Pancreas (tissue), 10 donors: ENCODE measurements at regions not wholly inside any gene's neighbourhood (a gene's known extent, or its start where the extent isn't known, plus 50 kb on each side); places are given as distances from the start of the nearest gene placed in this dataset.
A peak's percentile ranks its signal among the peaks of the same experiment; 100 is the strongest.

ENCODE experiments used
- ATAC-seq, 4 donors: fragments of 200-7000 bp; cut with Tn5 transposase; one replicate each; pipeline versions ENCODE4 v1.8.0 to v1.9.1; 2020; ENCODE audit warnings: mild to moderate bottlenecking in 4 of 4, moderate library complexity in 4 of 4
- DNase-seq, 6 donors: peaks; one replicate each; pipeline ENCODE4 v3.0.0-alpha.2; 2020
- FAIRE-seq: peaks from 2 replicates; lab custom pipeline; 2012; peaks lifted over from hg19 to GRCh38; lab: Jason Lieb, UNC
- H3K27ac ChIP-seq, 4 donors: fragments of 200-600 bp; sonication (generic); 1 replicate in 3 of 4; 2 replicates in 1 of 4; pipeline versions ENCODE4 v1.5.0 to v1.8.0; 2020
- H3K27me3 ChIP-seq, 4 donors: fragments of 200-600 bp; one replicate each; pipeline ENCODE4 v1.8.0; 2021
- H3K36me3 ChIP-seq, 3 donors: fragments of 200-600 bp; sonication (generic) in 1 of 3; one replicate each; pipeline versions ENCODE4 v1.5.0 to v1.8.0; 2020 to 2021
- H3K4me1 ChIP-seq, 3 donors: fragments of 200-600 bp; one replicate each; pipeline ENCODE4 v1.8.0; 2021
- H3K4me3 ChIP-seq, 4 donors: fragments of 200-600 bp; sonication (generic) in 2 of 4; one replicate each; pipeline versions ENCODE4 v1.5.0 to v1.8.0; 2020 to 2021
- H3K9me3 ChIP-seq, 4 donors: fragments of 200-600 bp; one replicate each; pipeline ENCODE4 v1.8.0; 2021
- CTCF ChIP-seq, 4 donors: fragments of 200-600 bp; sonication (generic) in 3 of 4; IDR thresholded peaks; one replicate each; pipeline versions ENCODE4 v1.5.0 to v1.8.0; 2021; ENCODE audit warnings: antibody characterized with exemption in 4 of 4
- WGBS, 2 donors: extraction: QIAGEN DNeasy Blood & Tissue Kit; methylation state at CpG; one replicate each; pipeline ENCODE4 v1.1.7; 2013; 5-methylcytosine and 5-hydroxymethylcytosine counted together
- intact Hi-C, 3 donors: fragments of 100-400 bp; cut with DNase I; formaldehyde crosslinking; loops; one replicate each; pipeline versions ENCODE4 v1.11.1 to v1.14.2; 2022
- donor health status: healthy with polysubstance abuse.
- donor health status: DM: no; HTN: no; CAD: no; lungs with moderate emphysema.
- donor health status: DM: no; HTN: no; CAD: no.
- donor health status: control.
- donor health status: control.
- donor health status: Bipolar disorder and iron deficiency.
- donor health status: DM: yes; HTN: yes; CAD: no.
- donor health status: DM: no; HTN: no; CAD: no.
- donor health status: DM: no; HTN: no; CAD: no.
- donor health status: DM: yes; HTN: yes; CAD: no.

- Histone ChIP-seq H3K4me3 (no peak overlapping the region), H3K27ac (no peak overlapping the region), H3K9me3 (no peaks in the 10 kb centered on the region), H3K27me3 (peaks cover 0 to 4% (median 0%) of the 10 kb centered on the region in 4 donors), H3K4me1 (no peaks in the 10 kb centered on the region), H3K36me3 (no peaks in the 10 kb centered on the region)
- intact Hi-C loops = no loop called here
- ATAC-seq = no peak
- TF ChIP-seq CTCF (IDR thresholded peaks at IDR 0.05) = no peak
- WGBS, 2 donors = 60 to 74% methylated on average over 2 of the region's 2 CpGs
- no peak for FAIRE-seq
- DNase-seq = no peak
These were observed 134.0 kb upstream of the SYN3 start for GRCh38 chr22:33192156-33192555.

DNA sequence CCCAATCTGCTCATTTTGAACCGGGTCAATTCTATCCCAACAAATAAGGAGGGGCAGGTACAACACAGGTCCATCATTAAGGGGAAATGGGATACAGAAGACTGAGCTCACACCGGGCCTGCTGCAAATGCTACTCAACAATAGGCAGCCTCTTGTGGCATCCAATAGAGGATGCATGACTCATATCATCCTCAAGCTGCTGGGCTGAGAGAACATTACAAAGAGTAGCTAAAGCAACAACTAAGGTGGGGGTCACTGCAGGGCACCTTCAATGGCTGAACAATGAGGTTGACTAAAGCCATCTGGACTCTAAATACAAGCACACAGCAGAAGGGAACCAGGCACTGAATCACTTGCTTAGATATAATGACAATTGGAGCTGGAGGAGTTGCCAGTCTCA, 130.1 kb upstream of the SYN3 start:
- 86 to 91% methylated on average over 2 of the region's 2 CpGs for WGBS, 2 donors
- Histone ChIP-seq H3K27me3 (peaks cover 0 to 3% (median 0%) of the 10 kb centered on the region in 4 donors), H3K9me3 (no peaks in the 10 kb centered on the region), H3K4me3 (no peak overlapping the region), H3K27ac (no peak overlapping the region), H3K4me1 (no peaks in the 10 kb centered on the region), H3K36me3 (no peaks in the 10 kb centered on the region)
- ATAC-seq (no peak), DNase-seq (no peak), FAIRE-seq (no peak)
- intact Hi-C loops = no loop called here
- no peak for TF ChIP-seq CTCF (IDR thresholded peaks at IDR 0.05)

DNA sequence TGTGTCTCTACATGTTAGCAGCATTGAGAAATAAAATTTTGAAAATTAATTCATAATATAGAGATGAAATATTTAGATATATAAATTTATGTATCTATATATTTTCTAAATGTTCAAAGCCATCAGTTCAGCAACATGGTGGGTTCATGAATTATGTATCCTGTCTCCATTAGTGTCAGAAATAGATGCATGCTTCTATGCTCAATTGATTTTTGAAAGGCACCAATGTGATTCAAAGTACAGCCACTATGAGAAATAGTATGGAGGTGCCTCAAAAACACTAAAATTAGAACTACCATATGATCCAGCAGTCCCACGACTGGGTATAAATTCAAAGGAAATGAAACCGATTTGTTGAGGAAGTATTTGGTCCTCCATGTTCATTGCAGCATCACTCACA, 128.6 kb upstream of the SYN3 start:
- Histone ChIP-seq H3K27ac (no peak overlapping the region), H3K9me3 (no peaks in the 10 kb centered on the region), H3K4me1 (no peaks in the 10 kb centered on the region), H3K4me3 (no peak overlapping the region), H3K27me3 (no peaks in the 10 kb centered on the region), H3K36me3 (no peaks in the 10 kb centered on the region)
- ATAC-seq (no peak), FAIRE-seq (no peak), DNase-seq (no peak)
- TF ChIP-seq CTCF (IDR thresholded peaks at IDR 0.05) = no peak
- WGBS, 2 donors = 67 to 86% methylated on average over 2 of the region's 2 CpGs
- intact Hi-C loops = no loop called here

- H3K27ac ChIP-seq = no peak overlapping the region
- H3K4me3 ChIP-seq = no peak overlapping the region
- intact Hi-C loops = no loop called here
- no peaks in the 10 kb centered on the region for H3K4me1 ChIP-seq
- TF ChIP-seq CTCF (IDR thresholded peaks at IDR 0.05) = no peak
- ATAC-seq = no peak
- no peak for DNase-seq
- no peaks in the 10 kb centered on the region for H3K27me3 ChIP-seq
- FAIRE-seq = no peak
- H3K36me3 ChIP-seq = no peaks in the 10 kb centered on the region
- no peaks in the 10 kb centered on the region for H3K9me3 ChIP-seq
- WGBS, 2 donors = 71 to 78% methylated on average over 4 of the region's 4 CpGs
These were observed 122.2 kb upstream of the SYN3 start for GRCh38 chr22:33180356-33180755.

GRCh38 chr22:33167998-33168790, 110.0 kb upstream of the SYN3 start:
- H3K27ac ChIP-seq = no peak overlapping the region
- 23 to 24% methylated on average over 4 of the region's 4 CpGs for WGBS, 2 donors
- H3K4me1 ChIP-seq = peaks cover 0 to 10% (median 4%) of the 10 kb centered on the region in 3 donors
- no peaks in the 10 kb centered on the region for H3K27me3 ChIP-seq
- H3K9me3 ChIP-seq = no peaks in the 10 kb centered on the region
- H3K4me3 ChIP-seq = no peak overlapping the region
- H3K36me3 ChIP-seq = no peaks in the 10 kb centered on the region
- no peak for FAIRE-seq
- intact Hi-C loops = no loop called here
- no peak for DNase-seq
- TF ChIP-seq CTCF (IDR thresholded peaks at IDR 0.05) = no peak
- ATAC-seq = peak in 2 of 4 donors; percentile 48 to 61
